22Rv1 (cell line): ENCODE measurements at regions not wholly inside any gene's neighbourhood (a gene's known extent, or its start where the extent isn't known, plus 50 kb on each side); places are given as distances from the start of the nearest gene placed in this dataset.
"Not testable (repeated sequence)": the region's sequence is repeated elsewhere in the genome, so short reads cannot be mapped to it uniquely, and the experiment has no call there.

ENCODE experiments used
- H3K27ac ChIP-seq: fragments of 450-650 bp; 2 replicates; pipeline ENCODE4 v1.5.1; 2017
- ZFX ChIP-seq: fragments of 450-650 bp; IDR thresholded peaks from 2 replicates; pipeline ENCODE4 v1.6.1; 2017; ENCODE audit warnings: antibody characterized with exemption, borderline replicate concordance
- TF ChIP-seq, protein P1 (sequence below): fragments of 450-650 bp; IDR thresholded peaks from 2 replicates; pipeline ENCODE4 v1.5.1; 2017; ENCODE audit warnings: mild to moderate bottlenecking

DNA sequence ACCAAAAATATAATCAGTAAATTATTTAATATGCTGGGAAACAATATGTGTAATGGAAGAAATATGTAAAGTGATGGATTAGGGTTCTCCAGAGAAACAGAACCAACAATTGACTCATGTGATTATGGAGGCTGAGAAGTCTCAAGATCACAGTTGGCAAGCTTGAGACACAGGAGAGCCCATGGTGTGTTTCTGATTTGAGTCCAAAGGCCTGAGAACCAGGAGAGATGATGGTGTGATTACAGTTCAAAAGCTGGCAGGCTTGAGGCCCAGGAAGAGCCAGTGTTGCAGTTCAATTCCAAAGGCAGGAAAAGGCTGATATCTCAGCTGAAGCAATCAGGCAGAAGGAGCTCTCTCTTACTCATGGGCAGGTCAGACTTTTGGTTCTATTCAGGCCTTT lies 138.8 kb upstream of the NBPF11 start:
- H3K27ac ChIP-seq: no peak overlapping the region
- TF ChIP-seq, protein P1, sequence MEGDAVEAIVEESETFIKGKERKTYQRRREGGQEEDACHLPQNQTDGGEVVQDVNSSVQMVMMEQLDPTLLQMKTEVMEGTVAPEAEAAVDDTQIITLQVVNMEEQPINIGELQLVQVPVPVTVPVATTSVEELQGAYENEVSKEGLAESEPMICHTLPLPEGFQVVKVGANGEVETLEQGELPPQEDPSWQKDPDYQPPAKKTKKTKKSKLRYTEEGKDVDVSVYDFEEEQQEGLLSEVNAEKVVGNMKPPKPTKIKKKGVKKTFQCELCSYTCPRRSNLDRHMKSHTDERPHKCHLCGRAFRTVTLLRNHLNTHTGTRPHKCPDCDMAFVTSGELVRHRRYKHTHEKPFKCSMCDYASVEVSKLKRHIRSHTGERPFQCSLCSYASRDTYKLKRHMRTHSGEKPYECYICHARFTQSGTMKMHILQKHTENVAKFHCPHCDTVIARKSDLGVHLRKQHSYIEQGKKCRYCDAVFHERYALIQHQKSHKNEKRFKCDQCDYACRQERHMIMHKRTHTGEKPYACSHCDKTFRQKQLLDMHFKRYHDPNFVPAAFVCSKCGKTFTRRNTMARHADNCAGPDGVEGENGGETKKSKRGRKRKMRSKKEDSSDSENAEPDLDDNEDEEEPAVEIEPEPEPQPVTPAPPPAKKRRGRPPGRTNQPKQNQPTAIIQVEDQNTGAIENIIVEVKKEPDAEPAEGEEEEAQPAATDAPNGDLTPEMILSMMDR: no peak
- no peak for TF ChIP-seq ZFX

DNA sequence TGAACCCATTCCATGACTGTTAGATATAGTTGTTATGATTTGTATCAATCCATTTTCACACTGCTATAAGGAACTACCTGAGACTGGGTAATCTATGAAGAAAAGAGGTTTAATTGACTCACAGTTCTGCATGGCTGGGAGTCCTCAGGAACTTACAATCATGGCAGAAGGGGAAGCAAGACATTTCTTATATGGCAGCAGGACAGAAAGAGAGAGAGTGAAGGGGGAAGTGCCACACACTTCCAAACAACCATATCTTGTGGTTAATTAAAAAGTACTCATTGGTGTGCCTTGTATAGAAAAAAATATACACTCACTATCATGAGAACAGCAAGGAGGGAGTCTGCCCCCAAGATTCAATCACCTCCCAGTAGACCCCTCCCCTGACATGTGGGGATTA lies 137.6 kb upstream of the NBPF11 start:
- H3K27ac ChIP-seq: no peak overlapping the region
- TF ChIP-seq, protein P1: no peak
- no peak for TF ChIP-seq ZFX

DNA sequence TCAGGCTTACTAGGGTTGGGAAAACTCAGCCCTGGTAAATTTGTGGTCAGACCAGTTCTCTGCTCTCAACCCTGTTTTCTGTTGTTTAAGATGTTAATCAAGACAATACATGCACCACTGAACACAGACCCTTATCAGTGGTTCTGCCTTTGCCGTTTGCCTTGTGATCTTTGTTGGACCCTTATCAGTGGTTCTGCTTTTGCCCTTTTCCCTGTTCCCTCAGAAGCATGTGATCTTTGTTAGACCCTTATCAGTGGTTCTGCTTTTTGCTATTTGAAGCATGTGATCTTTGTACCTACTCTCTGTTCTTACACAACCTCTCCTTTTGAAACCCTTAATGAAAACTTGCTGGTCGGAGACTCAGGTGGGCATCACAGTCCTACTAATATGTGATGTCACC lies 133.9 kb upstream of the NBPF11 start:
- not testable (repeated sequence) for H3K27ac ChIP-seq

GRCh38 chr1:148280831-148281572 lies 128.9 kb upstream of the NBPF11 start:
- H3K27ac ChIP-seq: not testable (repeated sequence)

- H3K27ac ChIP-seq: not testable (repeated sequence)
These were observed 127.0 kb upstream of the NBPF11 start for GRCh38 chr1:148279002-148279542.

GRCh38 chr1:148277865-148278279 lies 125.8 kb upstream of the NBPF11 start:
- H3K27ac ChIP-seq: not testable (repeated sequence)

GRCh38 chr1:148267066-148267465 lies 115.0 kb upstream of the NBPF11 start:
- H3K27ac ChIP-seq: not testable (repeated sequence)

- H3K27ac ChIP-seq: peak overlapping the region; percentile 100
- TF ChIP-seq ZFX: no peak
- TF ChIP-seq, protein P1: no peak
These were observed 112.5 kb upstream of the NBPF11 start for GRCh38 chr1:148264374-148265276.

GRCh38 chr1:148263906-148264255 lies 111.8 kb upstream of the NBPF11 start:
- H3K27ac ChIP-seq: peak overlapping the region; percentile 100

More at GRCh38 chr1:148263906-148264255, 111.8 kb upstream of the NBPF11 start:
- no peak for TF ChIP-seq ZFX
- TF ChIP-seq, protein P1: no peak
